KOPT-K1 (cell line): ENCODE measurements at regions not wholly inside any gene's neighbourhood (a gene's known extent, or its start where the extent isn't known, plus 50 kb on each side); places are given as distances from the start of the nearest gene placed in this dataset.
"Not testable (repeated sequence)": the region's sequence is repeated elsewhere in the genome, so short reads cannot be mapped to it uniquely, and the experiment has no call there.

Experiments used
- H3K27ac ChIP-seq: fragments of 200-600 bp; sonication (generic); 2 replicates; pipeline ENCODE4 v1.5.1; 2016; ENCODE audit warnings: antibody characterized with exemption, mild to moderate bottlenecking, low read depth, low read length; ENCODE audit not compliant: poor library complexity, severe bottlenecking
- H3K36me3 ChIP-seq: fragments of 200-600 bp; sonication (generic); 2 replicates; pipeline ENCODE4 v1.5.1; 2017; ENCODE audit warnings: antibody characterized with exemption, mild to moderate bottlenecking, low read length, moderate library complexity; ENCODE audit not compliant: insufficient read depth
- H3K9me3 ChIP-seq: fragments of 200-600 bp; sonication (generic); 2 replicates; pipeline ENCODE4 v1.5.1; 2017; ENCODE audit warnings: antibody characterized with exemption, low read length, mild to moderate bottlenecking; ENCODE audit not compliant: insufficient read depth, poor library complexity, severe bottlenecking

- H3K36me3 ChIP-seq = no peaks in the 10 kb centered on the region
- H3K9me3 ChIP-seq = no peaks in the 10 kb centered on the region
- no peak overlapping the region for H3K27ac ChIP-seq
Observed at GRCh38 chr1:70490153-70490552, 79.1 kb downstream of the CTH start.

- Histone ChIP-seq H3K9me3 (no peaks in the 10 kb centered on the region), H3K27ac (no peak overlapping the region), H3K36me3 (no peaks in the 10 kb centered on the region)
Observed at GRCh38 chr1:70495370-70495769, 84.3 kb downstream of the CTH start.

GRCh38 chr1:70496181-70496580 lies 85.1 kb downstream of the CTH start:
- no peaks in the 10 kb centered on the region for H3K9me3 ChIP-seq
- no peaks in the 10 kb centered on the region for H3K36me3 ChIP-seq
- no peak overlapping the region for H3K27ac ChIP-seq

GRCh38 chr1:70497152-70497551 lies 86.1 kb downstream of the CTH start:
- H3K9me3 ChIP-seq = no peaks in the 10 kb centered on the region
- no peak overlapping the region for H3K27ac ChIP-seq
- no peaks in the 10 kb centered on the region for H3K36me3 ChIP-seq

- Histone ChIP-seq H3K9me3 (no peaks in the 10 kb centered on the region), H3K36me3 (no peaks in the 10 kb centered on the region), H3K27ac (no peak overlapping the region)
Observed at GRCh38 chr1:70498666-70499065, 87.6 kb downstream of the CTH start.

GRCh38 chr1:70499695-70500094 lies 88.6 kb downstream of the CTH start:
- no peak overlapping the region for H3K27ac ChIP-seq
- H3K36me3 ChIP-seq = no peaks in the 10 kb centered on the region
- no peaks in the 10 kb centered on the region for H3K9me3 ChIP-seq

GRCh38 chr1:70503358-70503757 lies 92.3 kb downstream of the CTH start:
- Histone ChIP-seq H3K36me3 (no peaks in the 10 kb centered on the region), H3K27ac (no peak overlapping the region), H3K9me3 (no peaks in the 10 kb centered on the region)

- no peaks in the 10 kb centered on the region for H3K36me3 ChIP-seq
- no peaks in the 10 kb centered on the region for H3K9me3 ChIP-seq
- H3K27ac ChIP-seq = no peak overlapping the region
Observed at GRCh38 chr1:70504176-70504820, 93.2 kb downstream of the CTH start.

GRCh38 chr1:70504821-70505193 lies 93.7 kb downstream of the CTH start:
- Histone ChIP-seq H3K27ac (no peak overlapping the region), H3K9me3 (no peaks in the 10 kb centered on the region), H3K36me3 (no peaks in the 10 kb centered on the region)

GRCh38 chr1:70507991-70508390 lies 96.9 kb downstream of the CTH start:
- not testable (repeated sequence) for H3K36me3 ChIP-seq, H3K9me3 ChIP-seq, H3K27ac ChIP-seq

- Histone ChIP-seq H3K36me3 (no peaks in the 10 kb centered on the region), H3K9me3 (no peaks in the 10 kb centered on the region), H3K27ac (no peak overlapping the region)
Observed at GRCh38 chr1:70509996-70510876, 99.2 kb downstream of the CTH start.

GRCh38 chr1:70517444-70517843 lies 106.4 kb downstream of the CTH start:
- H3K36me3 ChIP-seq = no peaks in the 10 kb centered on the region
- no peaks in the 10 kb centered on the region for H3K9me3 ChIP-seq
- no peak overlapping the region for H3K27ac ChIP-seq

- Histone ChIP-seq H3K9me3 (no peaks in the 10 kb centered on the region), H3K27ac (no peak overlapping the region), H3K36me3 (no peaks in the 10 kb centered on the region)
Observed at GRCh38 chr1:70518106-70518505, 107.0 kb downstream of the CTH start.

- Histone ChIP-seq H3K36me3 (no peaks in the 10 kb centered on the region), H3K9me3 (no peaks in the 10 kb centered on the region), H3K27ac (no peak overlapping the region)
Observed at GRCh38 chr1:70528590-70529333, 117.7 kb downstream of the CTH start.

- no peaks in the 10 kb centered on the region for H3K9me3 ChIP-seq
- no peaks in the 10 kb centered on the region for H3K36me3 ChIP-seq
- no peak overlapping the region for H3K27ac ChIP-seq
Observed at GRCh38 chr1:70536708-70537366, 125.8 kb downstream of the CTH start.
